Effector memory CD4-positive, alpha-beta T cell (primary cell): ENCODE measurements at regions not wholly inside any gene's neighbourhood (a gene's known extent, or its start where the extent isn't known, plus 50 kb on each side); places are given as distances from the start of the nearest gene placed in this dataset.

ENCODE experiments used
- DNase-seq, 3 donors: peaks; one replicate each; pipeline ENCODE4 v3.0.0-alpha.2; 2020
- H3K27ac ChIP-seq: 2 replicates; pipeline ENCODE4 v1.7.0; 2013; ENCODE audit warnings: mild to moderate bottlenecking, low read length, moderate library complexity; ENCODE audit not compliant: insufficient read depth, poor library complexity, severe bottlenecking
- H3K27me3 ChIP-seq: replicated peaks from 2 replicates; pipeline ENCODE4 v1.7.0; 2013; ENCODE audit warnings: mild to moderate bottlenecking, low read length; ENCODE audit not compliant: insufficient read depth, control insufficient read depth, poor library complexity, severe bottlenecking
- H3K36me3 ChIP-seq: 2 replicates; pipeline ENCODE4 v1.7.0; 2013; ENCODE audit warnings: mild to moderate bottlenecking, low read length, moderate library complexity; ENCODE audit not compliant: control insufficient read depth, insufficient read depth
- H3K4me1 ChIP-seq: 2 replicates; pipeline ENCODE4 v1.7.0; 2013; ENCODE audit warnings: low read length, mild to moderate bottlenecking; ENCODE audit not compliant: control insufficient read depth, insufficient read depth, poor library complexity, severe bottlenecking
- H3K4me3 ChIP-seq: 2 replicates; pipeline ENCODE4 v1.7.0; 2013; ENCODE audit warnings: low read length, low read depth, mild to moderate bottlenecking; ENCODE audit not compliant: insufficient read depth, poor library complexity, severe bottlenecking
- H3K9me3 ChIP-seq: 2 replicates; pipeline ENCODE4 v1.7.0; 2013; ENCODE audit warnings: mild to moderate bottlenecking, low read length, moderate library complexity; ENCODE audit not compliant: control insufficient read depth

DNA sequence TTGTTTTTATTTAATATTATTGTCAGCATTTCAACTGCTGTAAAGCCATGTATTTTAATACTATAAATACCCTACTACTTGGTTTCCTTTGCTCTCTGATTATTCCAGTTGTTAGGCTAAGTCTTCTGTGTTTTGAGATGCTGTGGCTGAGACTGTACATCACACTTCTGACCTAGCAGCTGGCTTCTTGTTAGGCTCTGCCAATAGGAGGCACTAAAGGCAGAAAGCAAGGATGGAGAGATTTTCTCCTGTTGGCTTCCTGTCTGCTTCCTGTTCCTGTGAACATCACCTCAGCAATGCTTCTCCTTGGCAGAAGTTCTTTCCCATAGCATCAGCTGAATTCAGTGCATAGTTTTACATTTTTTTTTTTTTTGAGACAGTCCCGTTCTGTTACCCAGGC lies 68.3 kb upstream of the YPEL5 start:
- Histone ChIP-seq H3K27me3 (no peaks in the 10 kb centered on the region), H3K9me3 (no peaks in the 10 kb centered on the region), H3K4me1 (no peaks in the 10 kb centered on the region), H3K36me3 (no peaks in the 10 kb centered on the region), H3K4me3 (no peak overlapping the region), H3K27ac (no peak overlapping the region)
- no peak for DNase-seq

- no peaks in the 10 kb centered on the region for H3K9me3 ChIP-seq
- no peaks in the 10 kb centered on the region for H3K4me1 ChIP-seq
- peaks cover 6% of the 10 kb centered on the region for H3K27me3 ChIP-seq
- H3K4me3 ChIP-seq, result no peak overlapping the region
- DNase-seq, result no peak
- H3K36me3 ChIP-seq, result no peaks in the 10 kb centered on the region
- no peak overlapping the region for H3K27ac ChIP-seq
Measured at GRCh38 chr2:30084915-30085314, 61.9 kb upstream of the YPEL5 start.

DNA sequence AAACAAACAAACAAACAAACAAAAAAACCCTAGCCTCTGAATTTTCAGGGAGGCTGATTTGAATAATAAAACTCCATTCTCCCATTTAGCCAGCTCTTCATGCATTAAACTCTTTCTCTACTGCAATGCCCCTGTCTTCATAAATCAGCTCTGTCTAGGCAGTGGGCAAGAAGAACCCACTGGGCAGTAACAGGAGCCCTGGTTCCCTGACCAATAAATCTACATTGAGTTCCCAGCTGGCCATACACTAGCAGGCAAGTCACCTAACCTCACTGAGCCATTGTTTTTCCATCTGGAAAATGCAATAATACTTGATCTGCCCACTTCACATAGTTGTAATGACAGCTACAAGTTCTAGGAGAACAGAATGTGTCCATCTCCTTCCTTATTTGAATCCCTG lies 57.6 kb upstream of the YPEL5 start:
- no peak for DNase-seq
- Histone ChIP-seq H3K36me3 (no peaks in the 10 kb centered on the region), H3K4me3 (no peak overlapping the region), H3K27me3 (peaks cover 9% of the 10 kb centered on the region), H3K4me1 (no peaks in the 10 kb centered on the region), H3K27ac (no peak overlapping the region), H3K9me3 (no peaks in the 10 kb centered on the region)

- Histone ChIP-seq H3K27ac (no peak overlapping the region), H3K36me3 (no peaks in the 10 kb centered on the region), H3K4me1 (no peaks in the 10 kb centered on the region), H3K9me3 (no peaks in the 10 kb centered on the region), H3K4me3 (no peak overlapping the region), H3K27me3 (peaks cover 4% of the 10 kb centered on the region)
- no peak for DNase-seq
Measured at GRCh38 chr2:30095402-30095801, 51.4 kb upstream of the YPEL5 start.

DNA sequence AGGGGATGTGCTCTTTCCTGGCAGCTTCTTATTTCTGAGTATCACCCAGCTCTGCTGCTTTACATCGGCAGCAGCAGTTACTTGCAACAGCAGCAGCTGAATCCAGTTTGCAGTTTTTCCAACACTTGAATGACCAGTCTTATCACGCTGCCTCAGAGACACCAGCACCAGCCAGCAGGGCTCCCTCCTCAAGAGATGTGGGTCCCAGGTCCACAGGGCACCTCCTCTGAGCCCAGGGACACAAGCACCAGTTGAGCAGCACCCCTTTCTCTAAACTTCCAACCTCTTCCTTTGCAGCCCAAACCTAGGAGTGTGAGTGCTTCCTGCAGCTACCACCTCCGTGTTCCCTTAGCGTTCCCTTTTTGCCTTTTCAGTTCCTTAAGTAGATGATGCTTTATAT lies 50.4 kb upstream of the YPEL5 start:
- no peak for DNase-seq
- H3K27me3 ChIP-seq, result peaks cover 4% of the 10 kb centered on the region
- no peaks in the 10 kb centered on the region for H3K9me3 ChIP-seq
- no peaks in the 10 kb centered on the region for H3K36me3 ChIP-seq
- no peak overlapping the region for H3K4me3 ChIP-seq
- H3K4me1 ChIP-seq, result no peaks in the 10 kb centered on the region
- no peak overlapping the region for H3K27ac ChIP-seq
